NT2/D1 (cell line): ENCODE measurements at regions not wholly inside any gene's neighbourhood (a gene's known extent, or its start where the extent isn't known, plus 50 kb on each side); places are given as distances from the start of the nearest gene placed in this dataset.

Source experiments
- DNase-seq: peaks from one replicate; pipeline ENCODE4 v3.0.0-alpha.2; 2011; ENCODE audit warnings: low read depth, low spot score
- H3K27me3 ChIP-seq: 2 replicates; pipeline ENCODE4 v1.6.0; 2011; ENCODE audit warnings: mild to moderate bottlenecking; ENCODE audit not compliant: insufficient read length, insufficient read depth
- H3K36me3 ChIP-seq: 2 replicates; pipeline ENCODE4 v1.6.1; 2011; ENCODE audit warnings: mild to moderate bottlenecking, low read length, mixed read lengths; ENCODE audit not compliant: insufficient read depth, insufficient read length
- H3K4me1 ChIP-seq: 2 replicates; pipeline ENCODE4 v1.5.1; 2011; ENCODE audit not compliant: insufficient read depth, insufficient read length
- H3K4me3 ChIP-seq: 2 replicates; pipeline ENCODE4 v1.5.1; 2011; ENCODE audit warnings: low read depth; ENCODE audit not compliant: insufficient read length
- H3K9ac ChIP-seq: 2 replicates; pipeline ENCODE4 v1.6.0; 2011; ENCODE audit warnings: low read depth; ENCODE audit not compliant: insufficient read length
- H3K9me3 ChIP-seq: 2 replicates; pipeline ENCODE4 v1.5.1; 2011; ENCODE audit warnings: mild to moderate bottlenecking, low read length; ENCODE audit not compliant: insufficient read depth
- SUZ12 ChIP-seq: IDR thresholded peaks from 2 replicates; pipeline ENCODE4 v1.6.1; 2011; ENCODE audit not compliant: insufficient read length, insufficient read depth; ENCODE audit errors: extremely low read depth
- YY1 ChIP-seq: IDR thresholded peaks from 2 replicates; pipeline ENCODE4 v1.6.1; 2011; ENCODE audit not compliant: insufficient read length, insufficient read depth
- ZNF274 ChIP-seq: IDR thresholded peaks from 2 replicates; pipeline ENCODE4 v1.6.1; 2011; ENCODE audit warnings: mild to moderate bottlenecking, low read depth, low read length

GRCh38 chr12:88390811-88391210 lies 189.5 kb downstream of the KITLG start:
- TF ChIP-seq YY1 (no peak), SUZ12 (no peak), ZNF274 (no peak)
- no peaks in the 10 kb centered on the region for H3K4me1 ChIP-seq

GRCh38 chr12:88391556-88391955 lies 188.7 kb downstream of the KITLG start:
- TF ChIP-seq SUZ12 (no peak), ZNF274 (no peak), YY1 (no peak)
- Histone ChIP-seq H3K36me3 (no peaks in the 10 kb centered on the region), H3K9ac (no peak overlapping the region), H3K9me3 (no peaks in the 10 kb centered on the region), H3K4me3 (no peak overlapping the region), H3K27me3 (no peaks in the 10 kb centered on the region), H3K4me1 (no peaks in the 10 kb centered on the region)
- DNase-seq: no peak

More at GRCh38 chr12:88390811-88391210, 189.5 kb downstream of the KITLG start:
- DNase-seq: no peak
- Histone ChIP-seq H3K36me3 (no peaks in the 10 kb centered on the region), H3K4me3 (no peak overlapping the region), H3K9me3 (no peaks in the 10 kb centered on the region), H3K27me3 (no peaks in the 10 kb centered on the region), H3K9ac (no peak overlapping the region)

GRCh38 chr12:88393017-88393767 lies 187.1 kb downstream of the KITLG start:
- H3K9me3 ChIP-seq: no peaks in the 10 kb centered on the region
- no peaks in the 10 kb centered on the region for H3K36me3 ChIP-seq
- no peak overlapping the region for H3K4me3 ChIP-seq
- no peaks in the 10 kb centered on the region for H3K4me1 ChIP-seq
- DNase-seq: peak; percentile 27
- H3K27me3 ChIP-seq: no peaks in the 10 kb centered on the region
- no peak overlapping the region for H3K9ac ChIP-seq
- TF ChIP-seq YY1 (no peak), SUZ12 (no peak), ZNF274 (no peak)

DNA sequence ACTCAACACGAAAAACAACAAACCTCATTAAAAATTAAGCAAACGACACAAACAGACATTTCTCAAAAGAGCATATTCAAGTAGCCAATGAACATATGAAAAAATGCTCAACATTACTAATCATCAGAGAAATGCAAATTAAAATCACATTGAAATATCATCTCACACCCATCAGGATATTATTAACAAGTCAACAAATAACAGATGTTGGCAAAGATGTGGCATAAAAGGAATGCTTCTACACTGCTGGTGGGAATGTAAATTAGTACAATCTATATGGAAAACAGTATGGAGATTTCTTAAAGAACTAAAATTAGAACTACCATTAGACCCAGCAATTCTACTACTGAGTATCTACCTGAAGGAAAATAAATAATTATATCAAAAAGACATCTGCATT lies 182.2 kb downstream of the KITLG start:
- H3K9ac ChIP-seq: no peak overlapping the region
- H3K27me3 ChIP-seq: no peaks in the 10 kb centered on the region
- no peaks in the 10 kb centered on the region for H3K9me3 ChIP-seq
- H3K4me1 ChIP-seq: no peaks in the 10 kb centered on the region
- TF ChIP-seq YY1: no peak
- no peak for TF ChIP-seq SUZ12
- no peak for TF ChIP-seq ZNF274
- H3K36me3 ChIP-seq: no peaks in the 10 kb centered on the region
- no peak overlapping the region for H3K4me3 ChIP-seq
- DNase-seq: no peak

DNA sequence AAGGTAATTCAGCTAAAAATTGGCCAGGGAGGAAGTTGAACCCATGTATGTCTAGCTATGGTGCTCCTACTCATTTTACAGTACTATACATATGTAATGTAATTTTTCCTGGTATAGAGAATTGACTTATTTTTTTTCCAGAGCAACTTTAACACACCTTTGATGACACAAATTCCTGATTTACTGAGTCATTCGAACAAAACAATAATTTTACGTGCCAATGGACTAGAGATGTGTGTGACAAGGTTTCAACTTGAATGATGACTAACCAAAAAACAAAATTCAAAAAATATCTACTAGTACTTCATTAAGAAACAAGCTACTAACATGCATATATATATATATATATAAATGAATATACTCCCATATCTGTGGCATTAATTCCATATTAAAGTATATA lies 180.5 kb downstream of the KITLG start:
- no peak for TF ChIP-seq SUZ12
- no peak for TF ChIP-seq YY1
- TF ChIP-seq ZNF274: no peak
- Histone ChIP-seq H3K9me3 (no peaks in the 10 kb centered on the region), H3K36me3 (no peaks in the 10 kb centered on the region), H3K4me1 (no peaks in the 10 kb centered on the region), H3K9ac (no peak overlapping the region), H3K4me3 (no peak overlapping the region), H3K27me3 (no peaks in the 10 kb centered on the region)
- DNase-seq: no peak

GRCh38 chr12:88400302-88400701 lies 180.0 kb downstream of the KITLG start:
- TF ChIP-seq YY1: no peak
- no peak for TF ChIP-seq ZNF274
- no peak for TF ChIP-seq SUZ12

DNA sequence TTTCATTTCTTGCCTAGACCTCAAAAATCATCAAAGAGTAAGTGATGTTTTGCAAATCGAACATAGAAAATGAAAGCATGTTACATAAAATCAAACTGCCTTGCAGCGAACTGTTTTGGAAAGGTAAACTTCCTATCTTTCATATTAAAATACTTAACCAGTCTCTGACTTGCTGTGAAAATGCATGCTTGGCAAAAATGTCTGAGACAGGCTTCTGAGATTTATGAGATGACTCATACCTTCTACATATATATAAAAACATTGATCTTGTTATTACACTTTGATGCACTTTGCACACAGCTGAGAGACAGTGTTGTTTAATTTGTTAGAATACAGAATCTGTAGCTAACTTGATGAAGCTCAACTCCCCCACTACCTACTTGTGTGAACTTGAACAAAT lies 179.1 kb downstream of the KITLG start:
- TF ChIP-seq SUZ12: no peak
- no peak for TF ChIP-seq ZNF274
- no peaks in the 10 kb centered on the region for H3K27me3 ChIP-seq
- no peaks in the 10 kb centered on the region for H3K4me1 ChIP-seq
- H3K4me3 ChIP-seq: no peak overlapping the region
- no peaks in the 10 kb centered on the region for H3K36me3 ChIP-seq
- H3K9ac ChIP-seq: no peak overlapping the region
- no peak for DNase-seq
- H3K9me3 ChIP-seq: no peaks in the 10 kb centered on the region

More at GRCh38 chr12:88400302-88400701, 180.0 kb downstream of the KITLG start:
- H3K4me3 ChIP-seq: no peak overlapping the region
- DNase-seq: no peak
- H3K4me1 ChIP-seq: no peaks in the 10 kb centered on the region
- H3K36me3 ChIP-seq: no peaks in the 10 kb centered on the region
- no peaks in the 10 kb centered on the region for H3K27me3 ChIP-seq
- no peak overlapping the region for H3K9ac ChIP-seq
- no peaks in the 10 kb centered on the region for H3K9me3 ChIP-seq
